ENCODE measurements at regions not wholly inside any gene's neighbourhood (a gene's known extent, or its start where the extent isn't known, plus 50 kb on each side); places are given as distances from the start of the nearest gene placed in this dataset.

GRCh38 chr22:34427436-34427835 lies 507.2 kb upstream of the LARGE1 start:
- no peak for TF ChIP-seq POLR2A (IDR thresholded peaks at IDR 0.05; ENCODE audit: low read depth)
- no peak for TF ChIP-seq CTCF (IDR thresholded peaks at IDR 0.05)
- TF ChIP-seq POLR2AphosphoS5 (IDR thresholded peaks at IDR 0.05), result no peak
